ENCODE measurements at regions not wholly inside any gene's neighbourhood (a gene's known extent, or its start where the extent isn't known, plus 50 kb on each side); places are given as distances from the start of the nearest gene placed in this dataset.
"Not testable (repeated sequence)": the region's sequence is repeated elsewhere in the genome, so short reads cannot be mapped to it uniquely, and the experiment has no call there.

DNA sequence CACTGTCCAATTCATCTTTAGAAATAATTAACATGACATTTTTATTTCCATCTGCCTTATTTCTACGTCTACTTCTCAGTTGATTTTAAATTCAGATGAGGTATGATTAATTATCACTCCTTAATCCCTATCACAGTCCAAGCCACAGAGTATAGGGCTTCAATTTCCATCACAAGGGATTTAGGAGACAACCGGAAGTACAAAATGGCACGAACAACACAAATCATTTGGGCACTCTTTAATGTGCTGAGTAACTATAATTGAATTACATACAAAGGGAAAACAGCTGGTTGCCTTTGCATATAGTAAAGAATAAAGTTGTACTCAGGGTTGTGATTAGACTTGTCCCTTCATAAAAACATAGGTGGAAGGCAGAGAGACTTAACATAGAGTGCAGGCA lies 290.4 kb upstream of the MAGEB16 start:
- DNase-seq = no peak
- Histone ChIP-seq H3K9me3 (no peaks in the 10 kb centered on the region), H3K36me3 (no peaks in the 10 kb centered on the region), H3K27me3 (no peaks in the 10 kb centered on the region), H3K27ac (no peak overlapping the region), H3K4me1 (no peaks in the 10 kb centered on the region), H3K4me3 (no peak overlapping the region)
- TF ChIP-seq POLR2A (IDR thresholded peaks at IDR 0.05) = no peak
- TF ChIP-seq, protein P1, sequence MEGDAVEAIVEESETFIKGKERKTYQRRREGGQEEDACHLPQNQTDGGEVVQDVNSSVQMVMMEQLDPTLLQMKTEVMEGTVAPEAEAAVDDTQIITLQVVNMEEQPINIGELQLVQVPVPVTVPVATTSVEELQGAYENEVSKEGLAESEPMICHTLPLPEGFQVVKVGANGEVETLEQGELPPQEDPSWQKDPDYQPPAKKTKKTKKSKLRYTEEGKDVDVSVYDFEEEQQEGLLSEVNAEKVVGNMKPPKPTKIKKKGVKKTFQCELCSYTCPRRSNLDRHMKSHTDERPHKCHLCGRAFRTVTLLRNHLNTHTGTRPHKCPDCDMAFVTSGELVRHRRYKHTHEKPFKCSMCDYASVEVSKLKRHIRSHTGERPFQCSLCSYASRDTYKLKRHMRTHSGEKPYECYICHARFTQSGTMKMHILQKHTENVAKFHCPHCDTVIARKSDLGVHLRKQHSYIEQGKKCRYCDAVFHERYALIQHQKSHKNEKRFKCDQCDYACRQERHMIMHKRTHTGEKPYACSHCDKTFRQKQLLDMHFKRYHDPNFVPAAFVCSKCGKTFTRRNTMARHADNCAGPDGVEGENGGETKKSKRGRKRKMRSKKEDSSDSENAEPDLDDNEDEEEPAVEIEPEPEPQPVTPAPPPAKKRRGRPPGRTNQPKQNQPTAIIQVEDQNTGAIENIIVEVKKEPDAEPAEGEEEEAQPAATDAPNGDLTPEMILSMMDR (IDR thresholded peaks at IDR 0.05) = no peak

DNA sequence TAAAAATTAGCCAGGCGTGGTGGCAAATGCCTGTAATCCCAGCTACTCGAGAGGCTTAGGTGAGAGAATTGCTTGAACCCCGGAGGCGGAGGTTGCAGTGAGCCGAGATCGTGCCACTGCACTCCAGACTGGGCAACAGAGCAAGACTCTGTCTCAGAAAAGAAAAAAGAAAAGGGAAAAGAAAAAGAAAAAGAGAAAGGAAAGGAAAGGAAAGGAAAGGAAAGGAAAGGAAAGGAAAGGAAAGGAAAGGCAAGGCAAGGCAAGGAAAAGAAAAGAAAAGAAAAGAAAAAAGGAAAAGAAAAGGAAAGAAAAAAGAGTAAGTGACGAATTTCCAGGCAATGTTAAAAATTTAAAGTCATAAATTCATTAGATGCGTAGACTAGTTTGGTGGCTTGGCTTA lies 250.1 kb upstream of the MAGEB16 start:
- not testable (repeated sequence) for H3K36me3 ChIP-seq, H3K27ac ChIP-seq, H3K4me1 ChIP-seq, H3K9me3 ChIP-seq, H3K27me3 ChIP-seq, DNase-seq, H3K4me3 ChIP-seq

DNA sequence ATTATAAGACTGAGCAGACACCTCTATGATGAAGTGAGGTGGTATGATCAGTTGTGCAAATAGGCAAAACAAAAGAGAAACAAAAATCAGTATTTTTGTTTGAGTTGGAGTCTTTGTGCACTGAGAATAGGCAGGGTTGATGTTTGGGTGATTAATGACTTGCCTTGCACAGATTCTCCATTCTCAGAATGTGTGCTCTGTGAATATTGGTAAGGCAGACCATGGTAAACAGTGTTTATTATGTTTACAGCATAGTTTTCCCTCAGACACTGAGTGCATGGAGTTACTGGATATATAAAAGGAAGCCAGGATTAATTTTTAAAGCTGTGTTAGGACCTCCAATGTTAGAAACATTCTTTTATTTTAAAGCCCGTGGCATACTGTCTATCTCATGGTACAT lies 240.2 kb upstream of the MAGEB16 start:
- H3K27me3 ChIP-seq = no peaks in the 10 kb centered on the region

DNA sequence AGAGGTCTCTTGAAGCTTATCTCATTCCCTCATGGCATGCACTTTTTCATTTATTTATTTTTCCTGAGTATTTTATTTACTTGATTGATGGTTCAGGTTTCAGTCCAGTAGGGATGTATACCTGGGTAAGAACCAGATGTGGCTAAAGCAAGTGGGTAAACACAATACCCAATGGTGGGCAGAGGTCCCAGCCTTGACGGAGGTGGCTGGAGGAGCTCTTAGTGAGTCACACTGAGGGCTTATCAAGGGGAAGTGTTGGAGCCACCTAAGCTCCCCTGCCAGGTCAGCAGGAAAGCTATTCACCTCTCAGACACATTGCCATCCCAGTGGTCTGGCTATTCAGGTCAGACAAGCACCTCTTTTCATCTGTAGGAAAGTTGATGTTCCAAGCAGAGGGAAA lies 236.2 kb upstream of the MAGEB16 start:
- Histone ChIP-seq H3K4me3 (no peak overlapping the region), H3K36me3 (no peaks in the 10 kb centered on the region), H3K27ac (no peak overlapping the region), H3K27me3 (no peaks in the 10 kb centered on the region), H3K4me1 (no peaks in the 10 kb centered on the region), H3K9me3 (no peaks in the 10 kb centered on the region)
- no peak for DNase-seq
- TF ChIP-seq, protein P1 (IDR thresholded peaks at IDR 0.05) = no peak

More for the DNA sequence above, 240.2 kb upstream of the MAGEB16 start:
- TF ChIP-seq, protein P1 (IDR thresholded peaks at IDR 0.05) = no peak
- no peak for TF ChIP-seq POLR2A (IDR thresholded peaks at IDR 0.05)
- H3K36me3 ChIP-seq = no peaks in the 10 kb centered on the region
- H3K4me1 ChIP-seq = no peaks in the 10 kb centered on the region
- H3K9me3 ChIP-seq = no peaks in the 10 kb centered on the region
- no peak for DNase-seq
- H3K27ac ChIP-seq = no peak overlapping the region
- H3K4me3 ChIP-seq = no peak overlapping the region

DNA sequence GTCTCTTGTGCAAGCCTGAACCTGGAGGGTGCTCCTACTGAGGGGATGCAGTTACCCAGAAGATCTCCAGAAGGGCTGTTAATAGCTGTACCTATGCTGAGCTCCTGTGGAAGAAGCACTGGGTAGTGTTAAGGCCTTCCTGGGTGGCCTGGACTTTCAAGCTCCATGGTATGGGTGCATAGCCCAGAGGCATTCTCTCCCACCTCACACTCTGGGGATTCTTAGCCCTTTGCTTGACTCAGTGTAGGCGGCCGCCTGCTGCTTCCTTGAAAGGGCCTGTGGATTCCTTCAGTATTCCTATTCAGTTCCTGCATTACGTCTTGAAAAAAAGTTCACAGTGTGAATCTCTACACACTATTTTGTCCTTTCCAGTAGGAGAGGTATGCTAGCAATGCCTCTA lies 235.7 kb upstream of the MAGEB16 start:
- Histone ChIP-seq H3K36me3 (no peaks in the 10 kb centered on the region), H3K27me3 (no peaks in the 10 kb centered on the region), H3K27ac (no peak overlapping the region), H3K4me3 (no peak overlapping the region), H3K4me1 (no peaks in the 10 kb centered on the region), H3K9me3 (no peaks in the 10 kb centered on the region)
- no peak for DNase-seq
- no peak for TF ChIP-seq POLR2A (IDR thresholded peaks at IDR 0.05)
- TF ChIP-seq, protein P1 (IDR thresholded peaks at IDR 0.05) = no peak

DNA sequence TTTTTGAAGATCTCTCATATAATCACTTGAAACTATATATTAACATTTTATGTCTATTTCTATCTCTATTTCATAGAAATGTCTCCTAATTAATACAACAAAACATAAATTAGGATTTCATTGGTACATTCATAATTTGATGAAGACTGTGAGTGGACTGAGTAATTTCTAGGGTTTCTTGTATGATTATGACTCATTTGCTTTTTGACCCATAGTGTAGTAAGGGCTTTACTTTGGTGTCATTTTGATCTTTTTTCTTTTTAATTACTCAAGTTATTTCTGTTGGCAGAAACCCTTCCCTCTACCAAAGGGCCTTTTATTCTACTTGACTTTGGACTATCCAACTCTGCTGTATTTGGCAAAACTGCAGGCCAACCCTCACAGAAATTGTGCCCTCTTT lies 207.9 kb upstream of the MAGEB16 start:
- Histone ChIP-seq H3K27ac (no peak overlapping the region), H3K9me3 (no peaks in the 10 kb centered on the region), H3K36me3 (no peaks in the 10 kb centered on the region), H3K27me3 (no peaks in the 10 kb centered on the region), H3K4me1 (no peaks in the 10 kb centered on the region), H3K4me3 (no peak overlapping the region)
- DNase-seq = no peak
- TF ChIP-seq, protein P1 (IDR thresholded peaks at IDR 0.05) = no peak
- no peak for TF ChIP-seq POLR2A (IDR thresholded peaks at IDR 0.05)

DNA sequence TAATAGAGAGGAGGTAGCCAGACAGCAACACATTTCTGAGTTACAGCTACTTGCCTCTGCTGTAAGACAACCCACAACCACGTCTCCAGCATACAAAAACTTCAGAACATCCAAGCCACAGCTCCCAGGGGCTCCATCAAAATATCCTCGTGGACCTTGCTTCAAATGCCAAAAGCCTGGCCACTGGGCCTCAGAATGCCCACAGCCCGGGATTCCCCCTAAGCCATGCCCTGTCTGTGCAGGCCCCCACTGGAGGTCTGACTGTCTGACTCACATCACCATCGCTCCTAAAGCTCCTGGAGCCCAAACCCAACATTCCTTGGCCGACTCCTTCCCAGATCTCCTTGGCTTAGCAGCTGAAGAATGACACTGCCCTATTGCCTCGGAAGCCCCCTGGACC lies 186.6 kb upstream of the MAGEB16 start:
- not testable (repeated sequence) for DNase-seq, H3K4me1 ChIP-seq, H3K27ac ChIP-seq, H3K4me3 ChIP-seq, H3K27me3 ChIP-seq, H3K36me3 ChIP-seq, H3K9me3 ChIP-seq

All from Peyer's patch (tissue), 4 donors.